Osteoblast (primary cell): ENCODE measurements at regions not wholly inside any gene's neighbourhood (a gene's known extent, or its start where the extent isn't known, plus 50 kb on each side); places are given as distances from the start of the nearest gene placed in this dataset.

Experiments used
- DNase-seq: peaks from one replicate; pipeline ENCODE4 v3.0.0; 2011; ENCODE audit warnings: low spot score, mixed read lengths; ENCODE audit not compliant: insufficient read length; ENCODE audit errors: missing footprints
- H2AFZ ChIP-seq: 2 replicates; pipeline ENCODE4 v1.6.0; 2011; ENCODE audit warnings: mild to moderate bottlenecking, low read length
- H3K27ac ChIP-seq: 2 replicates; pipeline ENCODE4 v1.5.1; 2011; ENCODE audit warnings: mild to moderate bottlenecking, low read depth, low read length, moderate library complexity
- H3K27me3 ChIP-seq: 2 replicates; pipeline ENCODE4 v1.6.0; 2012; ENCODE audit warnings: mild to moderate bottlenecking, control low read depth, inconsistent platforms, low read length, moderate library complexity; ENCODE audit not compliant: insufficient read depth
- H3K36me3 ChIP-seq: 2 replicates; pipeline ENCODE4 v1.5.1; 2011; ENCODE audit warnings: mild to moderate bottlenecking, low read length, control low read depth, moderate library complexity; ENCODE audit not compliant: insufficient read depth
- H3K4me1 ChIP-seq: 2 replicates; pipeline ENCODE4 v1.5.1; 2011; ENCODE audit warnings: mild to moderate bottlenecking, low read length, control low read depth, moderate library complexity; ENCODE audit not compliant: insufficient read depth
- H3K4me2 ChIP-seq: 2 replicates; pipeline ENCODE4 v1.6.0; 2011; ENCODE audit warnings: mild to moderate bottlenecking, low read length; ENCODE audit not compliant: insufficient read depth
- H3K4me3 ChIP-seq: fragments of 200-600 bp; sonication (generic); 3 replicates; pipeline ENCODE4 v1.5.1; 2012; ENCODE audit warnings: mild to moderate bottlenecking, low read length, inconsistent platforms; ENCODE audit not compliant: insufficient read depth
- H3K79me2 ChIP-seq: 2 replicates; pipeline ENCODE4 v1.6.0; 2012; ENCODE audit warnings: mild to moderate bottlenecking, low read length, control low read depth, inconsistent platforms; ENCODE audit not compliant: insufficient read depth
- H3K9me3 ChIP-seq: 2 replicates; pipeline ENCODE4 v1.5.1; 2011; ENCODE audit warnings: low read depth, low read length, control low read depth
- H4K20me1 ChIP-seq: 2 replicates; pipeline ENCODE4 v1.6.0; 2012; ENCODE audit warnings: mild to moderate bottlenecking, low read length, control low read depth; ENCODE audit not compliant: insufficient read depth
- CTCF ChIP-seq: IDR thresholded peaks from 2 replicates; pipeline ENCODE4 v1.5.1; 2011; ENCODE audit warnings: mild to moderate bottlenecking, low read depth, low read length, moderate library complexity; ENCODE audit errors: extremely low read depth

DNA sequence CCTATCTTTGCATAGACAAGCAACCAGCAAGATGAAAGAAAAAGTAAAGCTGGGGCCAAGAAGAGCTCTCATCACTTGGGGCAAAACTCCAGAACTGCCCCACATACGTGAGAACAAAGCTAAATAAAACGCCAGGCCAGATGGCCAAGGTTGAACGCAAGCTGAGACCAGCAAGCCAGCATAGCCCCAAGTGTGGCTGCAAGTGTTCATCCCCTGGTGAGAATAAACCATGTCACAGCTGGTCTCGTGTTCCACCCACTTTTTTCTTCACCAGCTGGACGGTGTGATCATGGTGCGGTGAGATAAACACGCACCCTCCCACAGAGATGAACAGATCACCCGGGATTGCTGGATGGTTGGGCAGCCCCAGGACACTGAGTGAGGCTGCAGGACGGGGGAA lies 109.6 kb upstream of the CACNA1A start:
- Histone ChIP-seq H3K79me2 (no peaks in the 10 kb centered on the region), H4K20me1 (no peaks in the 10 kb centered on the region), H3K4me3 (no peak overlapping the region), H3K27ac (no peak overlapping the region), H3K4me2 (no peak overlapping the region), H3K4me1 (no peaks in the 10 kb centered on the region), H3K9me3 (no peaks in the 10 kb centered on the region), H2AFZ (no peak overlapping the region), H3K27me3 (peaks cover 11% of the 10 kb centered on the region), H3K36me3 (no peaks in the 10 kb centered on the region)
- no peak for DNase-seq
- no peak for TF ChIP-seq CTCF

GRCh38 chr19:13613447-13613846 lies 107.2 kb upstream of the CACNA1A start:
- Histone ChIP-seq H4K20me1 (no peaks in the 10 kb centered on the region), H2AFZ (no peak overlapping the region), H3K27ac (no peak overlapping the region), H3K4me3 (no peak overlapping the region), H3K9me3 (no peaks in the 10 kb centered on the region), H3K4me2 (no peak overlapping the region), H3K27me3 (peaks cover 12% of the 10 kb centered on the region), H3K4me1 (no peaks in the 10 kb centered on the region), H3K36me3 (no peaks in the 10 kb centered on the region), H3K79me2 (no peaks in the 10 kb centered on the region)
- no peak for TF ChIP-seq CTCF
- no peak for DNase-seq

DNA sequence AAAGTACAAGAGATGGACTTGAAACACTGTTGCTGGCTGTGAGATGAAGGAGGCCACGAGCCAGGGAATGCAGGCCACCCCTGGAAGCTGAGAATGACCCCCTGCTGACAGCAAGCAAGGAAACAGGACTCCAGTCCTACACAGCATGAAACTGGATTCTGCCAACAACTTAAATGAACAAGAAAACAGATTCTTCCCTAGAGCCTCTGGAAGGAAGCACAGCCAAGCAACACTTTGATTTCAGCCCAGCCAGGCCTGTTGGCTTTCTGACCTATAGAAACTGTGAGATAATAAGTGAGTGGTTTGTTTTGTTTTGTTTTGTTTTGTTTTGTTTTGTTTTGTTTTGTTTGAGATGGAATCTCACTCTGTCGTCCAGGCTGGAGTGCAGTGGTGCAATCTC lies 105.3 kb upstream of the CACNA1A start:
- no peak overlapping the region for H3K4me2 ChIP-seq
- no peaks in the 10 kb centered on the region for H4K20me1 ChIP-seq

DNA sequence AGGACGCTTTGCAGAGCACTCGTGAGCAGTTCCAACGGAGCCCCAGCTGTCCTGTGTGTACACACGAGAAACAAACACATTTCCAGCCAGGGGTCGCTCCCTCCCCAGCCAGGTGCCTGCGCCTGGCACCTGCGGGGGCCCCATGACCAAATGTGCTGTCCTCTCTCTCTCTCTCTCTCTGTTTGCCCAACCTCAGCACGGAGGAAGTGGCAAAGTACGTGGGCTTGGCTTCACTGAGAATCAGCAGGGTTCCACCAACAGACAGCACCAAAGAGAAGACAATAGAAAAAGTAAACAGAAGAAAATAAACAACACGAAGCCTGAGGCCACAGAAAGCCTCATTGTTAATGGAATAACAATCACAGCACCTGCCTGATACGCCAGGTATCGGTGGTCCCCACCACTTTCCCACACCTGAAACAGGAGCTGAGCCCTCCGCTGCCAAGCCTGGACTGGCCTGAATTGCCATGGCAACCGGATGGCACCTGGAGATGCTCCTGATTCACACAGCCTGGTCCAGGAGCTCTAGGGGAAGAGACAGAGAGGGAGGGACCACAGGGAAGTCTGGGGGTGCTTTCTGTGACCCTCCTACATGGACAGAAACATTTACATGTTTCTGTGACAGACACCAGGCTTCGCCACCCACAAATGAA lies 103.9 kb upstream of the CACNA1A start:
- no peak for TF ChIP-seq CTCF
- no peaks in the 10 kb centered on the region for H3K9me3 ChIP-seq
- no peaks in the 10 kb centered on the region for H3K36me3 ChIP-seq
- no peaks in the 10 kb centered on the region for H4K20me1 ChIP-seq
- no peak overlapping the region for H3K4me2 ChIP-seq
- H3K27ac ChIP-seq = no peak overlapping the region
- H3K4me1 ChIP-seq = no peaks in the 10 kb centered on the region
- H2AFZ ChIP-seq = no peak overlapping the region
- peaks cover 6% of the 10 kb centered on the region for H3K27me3 ChIP-seq
- no peak for DNase-seq
- H3K4me3 ChIP-seq = no peak overlapping the region
- H3K79me2 ChIP-seq = no peaks in the 10 kb centered on the region

More for the DNA sequence above, 105.3 kb upstream of the CACNA1A start:
- no peak for TF ChIP-seq CTCF
- no peak overlapping the region for H3K27ac ChIP-seq
- H3K9me3 ChIP-seq = no peaks in the 10 kb centered on the region
- H3K4me1 ChIP-seq = no peaks in the 10 kb centered on the region
- DNase-seq = no peak
- no peak overlapping the region for H3K4me3 ChIP-seq
- H3K79me2 ChIP-seq = no peaks in the 10 kb centered on the region
- no peak overlapping the region for H2AFZ ChIP-seq
- peaks cover 8% of the 10 kb centered on the region for H3K27me3 ChIP-seq
- no peaks in the 10 kb centered on the region for H3K36me3 ChIP-seq
